RKO (cell line): ENCODE measurements at regions not wholly inside any gene's neighbourhood (a gene's known extent, or its start where the extent isn't known, plus 50 kb on each side); places are given as distances from the start of the nearest gene placed in this dataset.
"Not testable (repeated sequence)": the region's sequence is repeated elsewhere in the genome, so short reads cannot be mapped to it uniquely, and the experiment has no call there.

ENCODE experiments used
- DNase-seq: peaks from one replicate; pipeline ENCODE4 v3.0.0-alpha.2; 2016; ENCODE audit warnings: low spot score

- DNase-seq, result no peak
Measured at GRCh38 chr4:52372747-52373146, 286.4 kb downstream of the USP46 start.

GRCh38 chr4:52373650-52374049, 285.5 kb downstream of the USP46 start:
- no peak for DNase-seq

- DNase-seq, result no peak
Measured at GRCh38 chr4:52374877-52375276, 284.2 kb downstream of the USP46 start.

GRCh38 chr4:52376132-52376704, 282.9 kb downstream of the USP46 start:
- peak; percentile 45 for DNase-seq

GRCh38 chr4:52377563-52377962, 281.5 kb downstream of the USP46 start:
- DNase-seq, result no peak

- peak; percentile 26 for DNase-seq
Measured at GRCh38 chr4:52407545-52407944, 251.6 kb downstream of the USP46 start.

- no peak for DNase-seq
Measured at GRCh38 chr4:52408032-52408431, 251.1 kb downstream of the USP46 start.

- DNase-seq, result no peak
Measured at GRCh38 chr4:52408471-52408870, 250.6 kb downstream of the USP46 start.

GRCh38 chr4:52409766-52410165, 249.3 kb downstream of the USP46 start:
- DNase-seq, result not testable (repeated sequence)

- no peak for DNase-seq
Measured at GRCh38 chr4:52410971-52411370, 248.1 kb downstream of the USP46 start.

- no peak for DNase-seq
Measured at GRCh38 chr4:52420330-52420729, 238.8 kb downstream of the USP46 start.

GRCh38 chr4:52421811-52422213, 237.3 kb downstream of the USP46 start:
- DNase-seq, result no peak

GRCh38 chr4:52423967-52424366, 235.1 kb downstream of the USP46 start:
- no peak for DNase-seq

- no peak for DNase-seq
Measured at GRCh38 chr4:52425751-52426326, 233.3 kb downstream of the USP46 start.

GRCh38 chr4:52431410-52431809, 227.7 kb downstream of the USP46 start:
- no peak for DNase-seq

GRCh38 chr4:52431869-52432268, 227.2 kb downstream of the USP46 start:
- no peak for DNase-seq

- not testable (repeated sequence) for DNase-seq
Measured at GRCh38 chr4:52442524-52442923, 216.6 kb downstream of the USP46 start.

- no peak for DNase-seq
Measured at GRCh38 chr4:52472444-52472843, 186.7 kb downstream of the USP46 start.

- DNase-seq, result no peak
Measured at GRCh38 chr4:52477191-52477780, 181.8 kb downstream of the USP46 start.

GRCh38 chr4:52483186-52483890, 175.8 kb downstream of the USP46 start:
- DNase-seq, result no peak

- DNase-seq, result no peak
Measured at GRCh38 chr4:52507774-52508173, 151.3 kb downstream of the USP46 start.

- no peak for DNase-seq
Measured at GRCh38 chr4:52510939-52511565, 148.0 kb downstream of the USP46 start.

- no peak for DNase-seq
Measured at GRCh38 chr4:52511825-52512224, 147.3 kb downstream of the USP46 start.
